ENCODE measurements at regions not wholly inside any gene's neighbourhood (a gene's known extent, or its start where the extent isn't known, plus 50 kb on each side); places are given as distances from the start of the nearest gene placed in this dataset.

GRCh38 chr12:93139028-93139665 lies 210.1 kb upstream of the EEA1 start:
- H3K36me3 ChIP-seq (ENCODE audit: control insufficient read depth, low read length): no peaks in the 10 kb centered on the region
- H3K4me1 ChIP-seq (ENCODE audit: control insufficient read depth, low read length): peaks cover 5% of the 10 kb centered on the region
- H3K27me3 ChIP-seq (ENCODE audit: control insufficient read depth, low read length): no peaks in the 10 kb centered on the region
- H3K79me2 ChIP-seq (ENCODE audit: control insufficient read depth, low read length): no peaks in the 10 kb centered on the region
- H4K20me1 ChIP-seq (ENCODE audit: control insufficient read depth, insufficient read depth, low read depth, low read length): no peaks in the 10 kb centered on the region
- no peaks in the 10 kb centered on the region for H3F3A ChIP-seq (ENCODE audit: control insufficient read depth, insufficient read depth)
- no peaks in the 10 kb centered on the region for H3K9me2 ChIP-seq (replicated peaks; ENCODE audit: control insufficient read depth, low read length)
- no peak overlapping the region for H3K4me2 ChIP-seq (ENCODE audit: low read length)
- TF ChIP-seq, protein P1, sequence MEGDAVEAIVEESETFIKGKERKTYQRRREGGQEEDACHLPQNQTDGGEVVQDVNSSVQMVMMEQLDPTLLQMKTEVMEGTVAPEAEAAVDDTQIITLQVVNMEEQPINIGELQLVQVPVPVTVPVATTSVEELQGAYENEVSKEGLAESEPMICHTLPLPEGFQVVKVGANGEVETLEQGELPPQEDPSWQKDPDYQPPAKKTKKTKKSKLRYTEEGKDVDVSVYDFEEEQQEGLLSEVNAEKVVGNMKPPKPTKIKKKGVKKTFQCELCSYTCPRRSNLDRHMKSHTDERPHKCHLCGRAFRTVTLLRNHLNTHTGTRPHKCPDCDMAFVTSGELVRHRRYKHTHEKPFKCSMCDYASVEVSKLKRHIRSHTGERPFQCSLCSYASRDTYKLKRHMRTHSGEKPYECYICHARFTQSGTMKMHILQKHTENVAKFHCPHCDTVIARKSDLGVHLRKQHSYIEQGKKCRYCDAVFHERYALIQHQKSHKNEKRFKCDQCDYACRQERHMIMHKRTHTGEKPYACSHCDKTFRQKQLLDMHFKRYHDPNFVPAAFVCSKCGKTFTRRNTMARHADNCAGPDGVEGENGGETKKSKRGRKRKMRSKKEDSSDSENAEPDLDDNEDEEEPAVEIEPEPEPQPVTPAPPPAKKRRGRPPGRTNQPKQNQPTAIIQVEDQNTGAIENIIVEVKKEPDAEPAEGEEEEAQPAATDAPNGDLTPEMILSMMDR (IDR thresholded peaks at IDR 0.05; ENCODE audit: low read depth, low read length, poor library complexity, severe bottlenecking): no peak
- TF ChIP-seq EZH2phosphoT487 (IDR thresholded peaks at IDR 0.05; ENCODE audit: borderline replicate concordance, low read length): no peak
- H3K27ac ChIP-seq (ENCODE audit: low read depth, low read length): no peak overlapping the region
- no peaks in the 10 kb centered on the region for H3K9me3 ChIP-seq (ENCODE audit: control insufficient read depth, insufficient read depth, low read length)
- no peak overlapping the region for H3K4me3 ChIP-seq (ENCODE audit: low read length)

DNA sequence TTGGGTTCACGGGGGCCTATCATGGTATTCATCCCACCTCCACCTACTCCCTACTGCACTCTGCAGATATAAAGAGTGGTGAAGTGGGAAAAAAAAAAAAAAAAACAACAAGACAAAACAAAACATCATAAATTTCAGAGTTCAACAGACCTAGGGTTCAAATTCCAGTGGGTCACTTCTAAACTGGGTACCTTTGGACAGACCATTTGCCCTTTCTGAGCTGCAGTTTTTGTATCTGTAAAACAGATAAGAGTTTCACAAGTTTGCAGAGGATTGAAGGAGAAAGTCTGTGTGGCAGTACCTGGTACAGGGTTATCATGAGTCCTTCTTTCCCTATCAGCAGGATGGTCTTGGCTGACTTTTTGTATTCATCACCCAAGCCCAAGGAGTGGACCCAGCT lies 211.2 kb upstream of the EEA1 start:
- no peaks in the 10 kb centered on the region for H3K27me3 ChIP-seq (ENCODE audit: control insufficient read depth, low read length)
- H3K4me2 ChIP-seq (ENCODE audit: low read length): no peak overlapping the region
- no peaks in the 10 kb centered on the region for H3K79me2 ChIP-seq (ENCODE audit: control insufficient read depth, low read length)
- H3K9me2 ChIP-seq (replicated peaks; ENCODE audit: control insufficient read depth, low read length): no peaks in the 10 kb centered on the region
- no peaks in the 10 kb centered on the region for H4K20me1 ChIP-seq (ENCODE audit: control insufficient read depth, insufficient read depth, low read depth, low read length)
- no peak for TF ChIP-seq EZH2phosphoT487 (IDR thresholded peaks at IDR 0.05; ENCODE audit: borderline replicate concordance, low read length)
- TF ChIP-seq, protein P1 (IDR thresholded peaks at IDR 0.05; ENCODE audit: low read depth, low read length, poor library complexity, severe bottlenecking): no peak
- H3F3A ChIP-seq (ENCODE audit: control insufficient read depth, insufficient read depth): no peaks in the 10 kb centered on the region
- H3K36me3 ChIP-seq (ENCODE audit: control insufficient read depth, low read length): no peaks in the 10 kb centered on the region
- no peaks in the 10 kb centered on the region for H3K9me3 ChIP-seq (ENCODE audit: control insufficient read depth, insufficient read depth, low read length)
- peaks cover 5% of the 10 kb centered on the region for H3K4me1 ChIP-seq (ENCODE audit: control insufficient read depth, low read length)
- no peak overlapping the region for H3K4me3 ChIP-seq (ENCODE audit: low read length)
- no peak overlapping the region for H3K27ac ChIP-seq (ENCODE audit: low read depth, low read length)

- no peaks in the 10 kb centered on the region for H3K9me3 ChIP-seq (ENCODE audit: control insufficient read depth, insufficient read depth, low read length)
- TF ChIP-seq, protein P1 (IDR thresholded peaks at IDR 0.05; ENCODE audit: low read depth, low read length, poor library complexity, severe bottlenecking): no peak
- no peak for TF ChIP-seq EZH2phosphoT487 (IDR thresholded peaks at IDR 0.05; ENCODE audit: borderline replicate concordance, low read length)
- H3K9me2 ChIP-seq (replicated peaks; ENCODE audit: control insufficient read depth, low read length): no peaks in the 10 kb centered on the region
- no peaks in the 10 kb centered on the region for H4K20me1 ChIP-seq (ENCODE audit: control insufficient read depth, insufficient read depth, low read depth, low read length)
- H3K4me3 ChIP-seq (ENCODE audit: low read length): no peak overlapping the region
- H3K4me2 ChIP-seq (ENCODE audit: low read length): no peak overlapping the region
- H3K27ac ChIP-seq (ENCODE audit: low read depth, low read length): no peak overlapping the region
- no peaks in the 10 kb centered on the region for H3K36me3 ChIP-seq (ENCODE audit: control insufficient read depth, low read length)
- H3K4me1 ChIP-seq (ENCODE audit: control insufficient read depth, low read length): peaks cover 5% of the 10 kb centered on the region
- H3F3A ChIP-seq (ENCODE audit: control insufficient read depth, insufficient read depth): no peaks in the 10 kb centered on the region
- H3K79me2 ChIP-seq (ENCODE audit: control insufficient read depth, low read length): no peaks in the 10 kb centered on the region
- H3K27me3 ChIP-seq (ENCODE audit: control insufficient read depth, low read length): no peaks in the 10 kb centered on the region
These were observed 211.7 kb upstream of the EEA1 start for GRCh38 chr12:93140801-93141200.

Measured in DOHH2 (cell line).